ENCODE measurements at regions not wholly inside any gene's neighbourhood (a gene's known extent, or its start where the extent isn't known, plus 50 kb on each side); places are given as distances from the start of the nearest gene placed in this dataset.
"Not testable (repeated sequence)": the region's sequence is repeated elsewhere in the genome, so short reads cannot be mapped to it uniquely, and the experiment has no call there.

GRCh38 chr12:19988948-19989347 is 379.4 kb upstream of the PDE3A start:
- no peak for DNase-seq (ENCODE audit: low read depth in 3 of 3)

GRCh38 chr12:19991146-19991545 is 377.2 kb upstream of the PDE3A start:
- DNase-seq (ENCODE audit: low read depth in 3 of 3): no peak

- no peak for DNase-seq (ENCODE audit: low read depth in 3 of 3)
Measured at GRCh38 chr12:19992311-19992710, 376.0 kb upstream of the PDE3A start.

- DNase-seq (ENCODE audit: low read depth in 3 of 3): no peak
Measured at GRCh38 chr12:19994968-19995367, 373.4 kb upstream of the PDE3A start.

- DNase-seq (ENCODE audit: low read depth in 3 of 3): no peak
Measured at GRCh38 chr12:19997656-19998400, 370.5 kb upstream of the PDE3A start.

GRCh38 chr12:19998411-19998810 is 369.9 kb upstream of the PDE3A start:
- no peak for DNase-seq (ENCODE audit: low read depth in 3 of 3)

- DNase-seq (ENCODE audit: low read depth in 3 of 3): no peak
Measured at GRCh38 chr12:19998961-19999804, 369.2 kb upstream of the PDE3A start.

- DNase-seq (ENCODE audit: low read depth in 3 of 3): no peak
Measured at GRCh38 chr12:19999805-20000138, 368.6 kb upstream of the PDE3A start.

- DNase-seq (ENCODE audit: low read depth in 3 of 3): no peak
Measured at GRCh38 chr12:20000229-20000849, 368.0 kb upstream of the PDE3A start.

- DNase-seq (ENCODE audit: low read depth in 3 of 3): no peak
Measured at GRCh38 chr12:20003252-20003651, 365.1 kb upstream of the PDE3A start.

- no peak for DNase-seq (ENCODE audit: low read depth in 3 of 3)
Measured at GRCh38 chr12:20004952-20005351, 363.4 kb upstream of the PDE3A start.

GRCh38 chr12:20006871-20007730 is 361.2 kb upstream of the PDE3A start:
- DNase-seq (ENCODE audit: low read depth in 3 of 3): no peak

- not testable (repeated sequence) for DNase-seq (ENCODE audit: low read depth in 3 of 3)
Measured at GRCh38 chr12:20009965-20010364, 358.4 kb upstream of the PDE3A start.

- no peak for DNase-seq (ENCODE audit: low read depth in 3 of 3)
Measured at GRCh38 chr12:20011200-20011599, 357.1 kb upstream of the PDE3A start.

GRCh38 chr12:20017802-20018201 is 350.5 kb upstream of the PDE3A start:
- no peak for DNase-seq (ENCODE audit: low read depth in 3 of 3)

GRCh38 chr12:20018406-20018805 is 349.9 kb upstream of the PDE3A start:
- no peak for DNase-seq (ENCODE audit: low read depth in 3 of 3)

GRCh38 chr12:20024194-20024593 is 344.1 kb upstream of the PDE3A start:
- no peak for DNase-seq (ENCODE audit: low read depth in 3 of 3)

GRCh38 chr12:20028033-20028432 is 340.3 kb upstream of the PDE3A start:
- no peak for DNase-seq (ENCODE audit: low read depth in 3 of 3)

- DNase-seq (ENCODE audit: low read depth in 3 of 3): no peak
Measured at GRCh38 chr12:20030826-20031225, 337.5 kb upstream of the PDE3A start.

GRCh38 chr12:20039562-20039961 is 328.8 kb upstream of the PDE3A start:
- no peak for DNase-seq (ENCODE audit: low read depth in 3 of 3)

GRCh38 chr12:20040184-20040583 is 328.2 kb upstream of the PDE3A start:
- DNase-seq (ENCODE audit: low read depth in 3 of 3): no peak

- no peak for DNase-seq (ENCODE audit: low read depth in 3 of 3)
Measured at GRCh38 chr12:20040831-20041230, 327.5 kb upstream of the PDE3A start.

All from stimulated activated CD4-positive, alpha-beta T cell treated with anti-CD3 and anti-CD28 coated beads, TNF-alpha, amount 100 ng/mL, for 48 hours (primary cell).